ENCODE measurements at regions not wholly inside any gene's neighbourhood (a gene's known extent, or its start where the extent isn't known, plus 50 kb on each side); places are given as distances from the start of the nearest gene placed in this dataset.
A peak's percentile ranks its signal among the peaks of the same experiment; 100 is the strongest.

DNA sequence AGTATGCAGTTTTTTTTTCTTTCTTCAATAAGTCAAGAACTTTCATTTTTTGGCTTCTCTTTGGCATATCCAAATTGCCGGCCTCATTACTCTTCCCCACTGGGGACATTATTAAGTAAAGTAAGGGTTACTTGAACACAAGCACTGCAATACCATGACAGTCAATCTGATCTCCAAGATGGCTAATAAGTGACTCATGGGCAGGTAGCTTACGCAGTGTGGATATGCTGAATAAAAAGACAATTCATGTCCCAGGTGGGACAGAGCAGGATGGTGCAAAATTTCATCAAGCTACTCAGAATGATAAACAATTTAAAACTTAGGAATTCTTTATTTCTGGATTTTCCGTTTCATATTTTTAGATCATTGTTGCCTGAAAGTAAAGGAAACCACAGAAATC is 671.8 kb downstream of the ACTL7B start:
- TF ChIP-seq POLR2A (IDR thresholded peaks at IDR 0.05; ENCODE audit: low read depth, low read length), result no peak
- FAIRE-seq (no peak), DNase-seq (ENCODE audit: insufficient read length, low spot score) (no peak)

DNA sequence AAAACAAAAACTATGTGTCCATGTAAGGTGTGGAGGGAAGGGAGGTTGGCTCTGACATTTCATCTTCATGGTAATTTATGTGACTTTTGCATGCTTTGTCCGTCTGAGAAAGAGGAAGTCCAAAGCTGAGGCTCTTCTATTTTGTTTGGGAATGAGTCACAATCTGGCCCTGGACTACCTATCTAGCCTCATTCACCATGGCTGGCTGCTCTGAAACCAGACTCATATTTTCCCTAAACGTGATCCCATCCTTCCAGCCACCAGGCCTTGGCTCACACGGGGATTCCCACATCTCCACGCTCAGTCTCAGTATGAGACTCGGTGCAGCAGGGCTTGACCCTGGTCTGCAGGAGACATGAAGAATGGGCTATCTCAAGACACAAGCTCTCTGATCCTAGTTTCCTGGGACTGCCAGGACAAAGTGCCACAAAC is 672.8 kb downstream of the ACTL7B start:
- peak; percentile 21 for DNase-seq (ENCODE audit: insufficient read length, low spot score)
- peak; percentile 45 for FAIRE-seq
- no peak for TF ChIP-seq POLR2A (IDR thresholded peaks at IDR 0.05; ENCODE audit: low read depth, low read length)

DNA sequence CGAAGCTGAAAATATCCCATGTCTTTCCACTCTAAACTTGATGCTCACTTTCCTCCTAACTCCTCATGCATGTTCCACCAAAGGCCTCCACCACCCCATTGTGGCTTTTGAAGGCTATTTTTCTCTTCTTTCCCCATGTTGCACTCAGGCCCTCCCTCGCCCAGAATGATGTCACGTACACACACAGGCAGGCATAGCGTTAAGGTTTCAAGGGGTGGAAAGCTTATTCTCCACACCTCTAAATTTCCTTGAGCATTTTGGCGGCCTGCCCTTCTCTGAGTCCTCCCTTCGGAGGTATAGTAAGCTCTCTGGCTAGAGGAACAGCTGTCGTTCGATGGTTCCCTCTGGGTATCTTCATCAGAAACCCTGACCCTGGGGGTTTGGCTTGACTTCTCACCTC is 673.5 kb downstream of the ACTL7B start:
- FAIRE-seq, result no peak
- no peak for DNase-seq (ENCODE audit: insufficient read length, low spot score)
- TF ChIP-seq POLR2A (IDR thresholded peaks at IDR 0.05; ENCODE audit: low read depth, low read length), result no peak

DNA sequence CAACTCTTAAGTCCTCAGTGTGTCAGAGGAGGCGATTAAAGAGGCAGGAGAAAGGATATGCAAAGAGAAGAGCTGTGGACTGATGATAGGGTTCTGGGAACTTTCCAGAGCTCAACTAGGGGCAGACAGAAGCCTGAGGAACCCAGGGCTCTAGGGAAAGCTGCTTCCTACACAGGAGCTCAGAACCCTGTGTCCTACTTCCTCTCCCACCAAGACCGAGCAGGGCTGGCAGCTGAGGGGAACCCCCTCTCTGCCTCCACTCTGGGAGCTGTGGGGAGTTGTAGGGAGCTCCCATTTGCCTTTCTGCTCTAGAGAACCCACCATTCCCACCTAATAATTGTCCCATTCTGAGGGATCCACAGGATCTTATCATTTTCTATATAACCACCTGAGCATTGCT is 674.3 kb downstream of the ACTL7B start:
- no peak for FAIRE-seq
- DNase-seq (ENCODE audit: insufficient read length, low spot score), result no peak

GRCh38 chr9:108180541-108180940 is 675.2 kb downstream of the ACTL7B start:
- no peak for FAIRE-seq
- TF ChIP-seq POLR2A (IDR thresholded peaks at IDR 0.05; ENCODE audit: low read depth, low read length), result no peak
- DNase-seq (ENCODE audit: insufficient read length, low spot score), result no peak

More for the DNA sequence above, 674.3 kb downstream of the ACTL7B start:
- no peak for TF ChIP-seq POLR2A (IDR thresholded peaks at IDR 0.05; ENCODE audit: low read depth, low read length)

DNA sequence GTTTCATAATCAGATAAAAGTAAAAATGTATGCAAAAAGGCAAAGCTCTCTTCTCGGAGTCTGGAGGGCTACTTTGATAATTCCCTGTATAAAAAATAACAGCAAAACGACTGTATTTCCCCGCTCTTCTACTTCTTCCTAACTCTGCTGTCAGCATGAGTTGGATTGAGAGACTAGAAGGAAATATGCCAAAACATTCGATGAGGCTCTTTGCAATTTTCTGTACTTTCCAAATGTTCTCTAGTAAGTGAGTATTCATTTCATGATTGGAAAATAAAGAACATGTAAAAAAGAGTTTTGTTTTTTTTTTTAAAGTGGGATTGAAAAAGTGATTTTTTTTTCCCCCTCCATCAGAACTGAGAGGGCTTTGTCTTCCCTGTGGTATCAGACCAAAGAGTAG is 677.5 kb downstream of the ACTL7B start:
- no peak for TF ChIP-seq POLR2A (IDR thresholded peaks at IDR 0.05; ENCODE audit: low read depth, low read length)
- DNase-seq (ENCODE audit: insufficient read length, low spot score) (no peak), FAIRE-seq (no peak)

DNA sequence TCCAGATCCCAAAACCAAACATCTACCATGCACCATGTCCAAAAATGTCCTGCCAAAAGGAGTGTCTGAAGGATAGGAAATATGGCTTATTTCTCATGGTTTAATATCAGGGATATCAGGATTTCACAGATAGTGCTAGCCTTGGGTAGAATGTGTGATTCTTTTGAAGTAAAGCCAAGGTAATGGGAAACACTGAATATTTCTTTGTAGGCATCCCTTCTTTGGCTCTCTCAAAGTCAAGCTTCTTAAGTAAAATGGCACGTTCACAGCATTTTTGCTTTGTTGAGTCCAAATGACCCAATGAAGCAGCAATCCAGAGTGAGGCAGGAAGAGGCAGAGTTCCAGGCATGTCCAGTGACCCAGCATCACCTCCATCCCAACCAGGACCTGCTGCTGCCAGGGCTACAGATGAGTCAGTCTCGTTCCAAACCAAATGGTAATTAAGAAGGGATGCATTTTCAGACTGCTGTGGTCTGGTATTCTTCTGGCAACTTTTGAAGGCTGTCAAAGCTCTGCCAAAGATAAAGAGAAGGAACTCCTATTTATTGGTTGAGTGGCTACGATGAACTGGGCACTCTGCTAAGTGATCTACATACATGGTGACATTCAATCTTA is 678.8 kb upstream of the KLF4 start:
- FAIRE-seq (peak; percentile 62), DNase-seq (ENCODE audit: insufficient read length, low spot score) (no peak)
- TF ChIP-seq POLR2A (IDR thresholded peaks at IDR 0.05; ENCODE audit: low read depth, low read length), result no peak

DNA sequence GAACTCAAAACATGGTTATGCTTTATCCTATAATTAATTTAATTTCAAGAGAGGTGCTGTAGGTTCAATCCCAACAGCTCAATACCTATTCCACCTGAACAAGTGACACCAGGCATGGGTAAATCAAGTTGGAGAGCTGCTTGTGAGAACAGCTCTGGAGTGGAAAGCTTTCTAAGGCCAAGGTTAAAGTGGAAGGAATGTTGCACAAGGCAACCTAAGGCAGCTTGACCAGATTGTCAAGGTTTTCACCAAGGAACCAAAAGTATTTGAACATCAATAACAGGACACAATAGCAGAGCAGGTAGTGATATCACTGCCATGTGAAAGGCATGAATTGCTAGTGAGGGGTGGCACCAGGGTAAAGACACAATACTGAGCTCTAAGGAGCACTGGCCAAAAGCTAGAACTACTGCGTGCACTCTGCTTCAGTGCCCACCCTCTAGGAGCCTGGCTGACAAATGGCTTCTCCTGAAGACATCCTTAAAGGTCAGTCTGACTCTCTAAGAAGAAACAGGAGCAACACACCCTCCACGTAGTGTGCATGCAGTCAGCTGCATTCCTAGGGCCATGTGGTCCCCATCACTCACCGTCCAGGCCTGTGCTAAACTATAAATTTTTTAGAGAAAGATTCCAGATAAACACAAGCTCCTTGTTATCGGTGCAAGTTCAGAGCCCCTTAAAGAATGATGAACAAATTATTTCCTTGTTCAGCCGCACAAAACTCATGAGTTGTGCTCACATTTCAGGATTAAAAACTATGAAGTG is 677.7 kb upstream of the KLF4 start:
- no peak for FAIRE-seq
- DNase-seq (ENCODE audit: insufficient read length, low spot score), result no peak
- no peak for TF ChIP-seq POLR2A (IDR thresholded peaks at IDR 0.05; ENCODE audit: low read depth, low read length)

GRCh38 chr9:108166519-108166918 is 677.0 kb upstream of the KLF4 start:
- no peak for TF ChIP-seq POLR2A (IDR thresholded peaks at IDR 0.05; ENCODE audit: low read depth, low read length)
- DNase-seq (ENCODE audit: insufficient read length, low spot score) (no peak), FAIRE-seq (no peak)

DNA sequence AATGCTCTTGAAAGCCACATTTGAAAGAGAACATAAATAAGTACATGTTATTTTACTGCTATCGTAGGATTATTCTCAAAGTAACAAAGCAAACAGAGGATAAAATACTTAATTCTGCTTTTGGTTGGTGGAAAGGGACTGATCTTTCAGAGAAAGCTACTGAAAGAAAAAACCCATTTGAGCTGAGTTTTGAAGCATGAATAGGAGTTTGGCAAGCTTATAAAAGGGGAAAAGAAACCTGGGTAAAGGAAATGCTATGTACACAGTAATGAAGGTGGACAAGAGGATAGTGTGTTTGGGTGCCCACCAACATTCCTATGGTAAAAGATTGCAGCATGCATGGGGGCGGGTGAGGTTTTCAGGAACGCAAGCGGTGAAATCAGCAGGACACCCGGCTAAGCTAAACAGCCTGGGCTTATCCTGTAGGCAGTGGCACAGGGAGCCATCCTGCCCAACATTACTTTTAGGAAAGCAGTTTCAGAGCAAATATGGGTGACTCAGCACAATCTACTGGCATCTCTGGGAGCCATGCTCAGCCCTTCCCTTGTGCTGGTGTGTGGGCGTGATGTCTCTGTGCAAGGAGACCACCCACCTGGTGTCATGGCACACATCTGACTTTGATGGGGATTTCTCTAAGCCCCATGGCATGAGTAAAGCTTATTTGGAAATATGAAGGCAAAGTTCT is 673.9 kb upstream of the KLF4 start:
- TF ChIP-seq POLR2A (IDR thresholded peaks at IDR 0.05; ENCODE audit: low read depth, low read length), result no peak
- FAIRE-seq (peak; percentile 68), DNase-seq (ENCODE audit: insufficient read length, low spot score) (no peak)

- DNase-seq (ENCODE audit: insufficient read length, low spot score), result peak; percentile 72
- FAIRE-seq, result peak; percentile 100
- TF ChIP-seq POLR2A (IDR thresholded peaks at IDR 0.05; ENCODE audit: low read depth, low read length), result no peak
Observed at GRCh38 chr9:108162664-108163063, 673.1 kb upstream of the KLF4 start.

- TF ChIP-seq POLR2A (IDR thresholded peaks at IDR 0.05; ENCODE audit: low read depth, low read length), result no peak
- DNase-seq (ENCODE audit: insufficient read length, low spot score) (no peak), FAIRE-seq (no peak)
Observed at GRCh38 chr9:108161503-108161902, 671.9 kb upstream of the KLF4 start.

GRCh38 chr9:108160706-108161355 is 671.3 kb upstream of the KLF4 start:
- FAIRE-seq, result no peak
- no peak for TF ChIP-seq POLR2A (IDR thresholded peaks at IDR 0.05; ENCODE audit: low read depth, low read length)
- DNase-seq (ENCODE audit: insufficient read length, low spot score), result no peak

- DNase-seq (ENCODE audit: insufficient read length, low spot score) (no peak), FAIRE-seq (no peak)
- TF ChIP-seq POLR2A (IDR thresholded peaks at IDR 0.05; ENCODE audit: low read depth, low read length), result no peak
Observed at GRCh38 chr9:108160039-108160438, 670.5 kb upstream of the KLF4 start.

All from H54 (cell line).